Spinal cord (tissue), 9 donors: ENCODE measurements at regions not wholly inside any gene's neighbourhood (a gene's known extent, or its start where the extent isn't known, plus 50 kb on each side); places are given as distances from the start of the nearest gene placed in this dataset.

Experiments
- DNase-seq, 6 donors: peaks; one replicate each; pipeline versions ENCODE4 v3.0.0 to v3.0.0-alpha.2; 2013 to 2015; ENCODE audit warnings: low spot score in 6 of 6, low read depth in 4 of 6
- H3K27ac ChIP-seq: one replicate; pipeline ENCODE4 v1.5.1; 2013; ENCODE audit warnings: low read depth, low read length, control low read depth
- H3K27me3 ChIP-seq: one replicate; pipeline ENCODE4 v1.6.1; 2013; ENCODE audit warnings: low read length; ENCODE audit not compliant: control insufficient read depth, insufficient read depth
- H3K36me3 ChIP-seq: one replicate; pipeline ENCODE4 v1.6.1; 2013; ENCODE audit warnings: low read length; ENCODE audit not compliant: control insufficient read depth, insufficient read depth
- H3K4me1 ChIP-seq: one replicate; pipeline ENCODE4 v1.6.1; 2013; ENCODE audit warnings: low read length; ENCODE audit not compliant: control insufficient read depth, insufficient read depth
- H3K4me3 ChIP-seq: one replicate; pipeline ENCODE4 v1.5.1; 2013; ENCODE audit warnings: low read depth, low read length, control low read depth
- H3K9me3 ChIP-seq: one replicate; pipeline ENCODE4 v1.6.1; 2013; ENCODE audit warnings: low read length; ENCODE audit not compliant: control insufficient read depth, insufficient read depth
- WGBS: methylation state at CpG from one replicate; pipeline ENCODE4 v1.1.5; 2013; ENCODE audit warnings: missing lambda C conversion rate; ENCODE audit not compliant: insufficient coverage; 5-methylcytosine and 5-hydroxymethylcytosine counted together
- donor health status: healthy.

DNA sequence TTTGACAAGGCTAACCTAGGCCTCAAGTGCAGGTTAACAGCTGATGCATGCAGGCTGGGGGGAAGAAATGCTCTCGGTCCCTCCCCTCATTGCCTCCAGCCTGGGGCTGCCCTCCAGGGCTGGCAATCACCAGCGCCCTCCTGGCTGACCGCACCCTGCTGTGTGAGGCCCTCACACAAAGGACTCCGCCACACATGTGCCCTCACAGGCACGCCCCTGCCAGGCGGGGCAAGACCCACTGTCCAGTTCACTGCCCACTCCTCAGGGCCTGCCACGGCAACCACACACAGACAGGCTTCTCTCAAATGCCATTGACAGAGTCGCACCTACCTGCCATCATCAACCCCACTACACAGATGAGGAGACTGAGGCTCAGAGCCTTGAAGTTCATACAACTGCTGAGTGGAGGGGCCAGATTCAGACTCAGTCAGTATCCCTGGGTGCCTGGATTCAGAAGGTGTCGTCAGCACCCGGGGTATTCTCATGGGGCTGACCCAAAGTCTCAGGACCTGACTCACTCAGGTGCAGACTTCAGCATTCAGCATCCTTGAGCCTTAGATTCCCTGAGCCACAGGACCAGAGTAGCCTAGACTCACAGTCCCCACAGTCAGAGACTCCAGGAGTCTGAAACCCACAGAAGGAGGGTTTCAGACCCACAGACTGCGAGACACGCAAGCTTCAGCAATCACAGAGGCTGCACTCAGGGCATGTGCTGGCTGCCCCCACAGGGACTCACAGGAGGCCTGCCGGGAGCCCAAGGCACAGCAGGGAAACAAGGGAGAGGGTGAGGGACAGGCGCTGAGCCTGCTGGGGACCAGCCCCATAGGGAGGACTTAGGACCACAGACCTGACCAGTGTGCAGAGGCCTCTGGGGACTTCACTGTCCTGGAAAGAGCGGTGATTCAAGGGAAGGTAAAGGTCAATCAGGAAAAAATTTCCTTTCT is 458.0 kb downstream of the MATN1 start:
- H3K36me3 ChIP-seq: no peaks in the 10 kb centered on the region
- no peak overlapping the region for H3K4me3 ChIP-seq
- H3K4me1 ChIP-seq: peaks cover 7% of the 10 kb centered on the region
- H3K27me3 ChIP-seq: peaks cover 2% of the 10 kb centered on the region
- DNase-seq: no peak
- no peak overlapping the region for H3K27ac ChIP-seq
- WGBS: 86% methylated on average over 14 of the region's 15 CpGs
- H3K9me3 ChIP-seq: no peaks in the 10 kb centered on the region

- Histone ChIP-seq H3K27ac (no peak overlapping the region), H3K27me3 (peaks cover 2% of the 10 kb centered on the region), H3K36me3 (no peaks in the 10 kb centered on the region), H3K4me1 (peaks cover 7% of the 10 kb centered on the region), H3K4me3 (no peak overlapping the region), H3K9me3 (no peaks in the 10 kb centered on the region)
- no peak for DNase-seq
- WGBS: 78% methylated on average over 1 of the region's 4 CpGs
These were observed 458.7 kb downstream of the MATN1 start for GRCh38 chr1:30264672-30265025.

- no peak for DNase-seq
These were observed 459.3 kb downstream of the MATN1 start for GRCh38 chr1:30263888-30264671.

GRCh38 chr1:30263405-30263804 is 460.0 kb downstream of the MATN1 start:
- peaks cover 7% of the 10 kb centered on the region for H3K4me1 ChIP-seq
- no peaks in the 10 kb centered on the region for H3K9me3 ChIP-seq
- H3K27ac ChIP-seq: no peak overlapping the region
- no peaks in the 10 kb centered on the region for H3K36me3 ChIP-seq
- 93% methylated on average over 4 of the region's 4 CpGs for WGBS
- H3K27me3 ChIP-seq: peaks cover 2% of the 10 kb centered on the region
- no peak overlapping the region for H3K4me3 ChIP-seq
- no peak for DNase-seq

More at GRCh38 chr1:30263888-30264671, 459.3 kb downstream of the MATN1 start:
- Histone ChIP-seq H3K36me3 (no peaks in the 10 kb centered on the region), H3K27ac (no peak overlapping the region), H3K4me1 (peaks cover 7% of the 10 kb centered on the region), H3K9me3 (no peaks in the 10 kb centered on the region), H3K27me3 (peaks cover 2% of the 10 kb centered on the region), H3K4me3 (no peak overlapping the region)
- 70% methylated on average over 9 of the region's 9 CpGs for WGBS

DNA sequence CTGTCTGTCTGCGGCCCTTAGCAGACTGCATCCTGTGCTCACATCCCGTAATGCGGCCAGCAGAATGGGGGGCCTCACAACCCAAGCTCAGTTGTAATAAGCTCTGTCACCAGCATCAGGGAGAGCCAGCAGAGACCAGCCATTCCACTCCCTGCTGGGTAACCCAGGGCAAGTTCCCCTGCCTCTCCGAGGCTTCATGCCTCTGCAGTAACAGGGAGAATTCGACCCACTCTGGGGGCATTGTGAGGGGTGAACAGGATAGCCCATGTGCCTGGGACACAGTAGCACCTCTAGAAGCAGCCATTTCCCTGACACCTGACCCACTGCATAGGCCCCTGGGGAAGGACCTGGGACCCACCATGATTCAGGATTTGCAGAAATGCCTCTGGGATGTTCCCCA is 461.2 kb downstream of the MATN1 start:
- 74% methylated on average over 5 of the region's 5 CpGs for WGBS
- no peak overlapping the region for H3K27ac ChIP-seq
- no peaks in the 10 kb centered on the region for H3K36me3 ChIP-seq
- H3K9me3 ChIP-seq: no peaks in the 10 kb centered on the region
- no peak for DNase-seq
- peaks cover 2% of the 10 kb centered on the region for H3K27me3 ChIP-seq
- H3K4me3 ChIP-seq: no peak overlapping the region
- H3K4me1 ChIP-seq: peaks cover 7% of the 10 kb centered on the region

DNA sequence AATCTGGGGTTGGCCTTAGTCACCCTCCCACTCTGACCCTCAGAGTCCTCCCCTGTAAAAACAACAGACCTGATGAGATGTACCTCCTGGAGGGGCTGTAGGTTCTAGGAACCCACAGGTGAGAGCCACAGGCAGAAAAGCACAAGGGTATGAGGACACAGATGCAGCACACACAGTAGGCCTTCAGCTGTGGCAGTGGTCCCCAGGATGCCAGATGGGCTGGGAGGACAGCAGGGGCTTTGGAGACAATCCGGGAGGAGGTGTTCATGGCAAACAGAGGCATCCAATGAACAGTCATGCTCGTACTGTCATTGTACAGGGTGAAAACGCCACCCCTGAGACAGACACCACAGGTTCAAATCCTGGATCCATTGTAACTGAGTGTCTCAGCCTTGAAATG is 463.1 kb downstream of the MATN1 start:
- DNase-seq: no peak
- peaks cover 7% of the 10 kb centered on the region for H3K4me1 ChIP-seq
- peaks cover 2% of the 10 kb centered on the region for H3K27me3 ChIP-seq
- 87% methylated on average over 3 of the region's 3 CpGs for WGBS
- no peak overlapping the region for H3K27ac ChIP-seq
- H3K9me3 ChIP-seq: no peaks in the 10 kb centered on the region
- no peaks in the 10 kb centered on the region for H3K36me3 ChIP-seq
- H3K4me3 ChIP-seq: no peak overlapping the region

GRCh38 chr1:30259631-30260030 is 463.8 kb downstream of the MATN1 start:
- Histone ChIP-seq H3K4me1 (peaks cover 7% of the 10 kb centered on the region), H3K27ac (no peak overlapping the region), H3K36me3 (no peaks in the 10 kb centered on the region), H3K27me3 (peaks cover 2% of the 10 kb centered on the region), H3K4me3 (no peak overlapping the region), H3K9me3 (no peaks in the 10 kb centered on the region)
- 63% methylated on average over 9 of the region's 9 CpGs for WGBS
- DNase-seq: no peak

GRCh38 chr1:30258876-30259275 is 464.5 kb downstream of the MATN1 start:
- Histone ChIP-seq H3K27me3 (no peaks in the 10 kb centered on the region), H3K9me3 (no peaks in the 10 kb centered on the region), H3K4me3 (no peak overlapping the region), H3K27ac (no peak overlapping the region), H3K4me1 (peaks cover 3% of the 10 kb centered on the region), H3K36me3 (no peaks in the 10 kb centered on the region)
- DNase-seq: no peak
- 25% methylated on average over 2 of the region's 4 CpGs for WGBS

DNA sequence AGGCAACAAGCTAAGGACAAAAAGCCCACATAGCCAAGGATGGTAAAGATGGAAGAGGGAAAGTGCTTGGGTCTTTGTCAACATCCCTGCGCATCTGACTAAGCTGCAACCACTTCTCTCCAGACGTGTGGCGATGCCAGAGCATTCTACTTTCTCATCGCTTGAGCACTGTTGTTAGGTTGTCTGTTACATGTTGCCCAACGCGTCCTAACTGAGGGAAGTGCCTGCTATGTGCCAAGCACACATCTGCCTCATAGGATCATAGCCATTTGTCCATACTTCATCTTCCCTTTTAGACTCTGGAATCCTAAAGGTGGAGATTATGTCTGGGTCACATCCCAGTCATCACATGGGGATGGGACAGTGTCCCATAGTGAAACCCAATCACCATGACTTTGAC is 464.9 kb downstream of the MATN1 start:
- Histone ChIP-seq H3K4me1 (no peaks in the 10 kb centered on the region), H3K27me3 (no peaks in the 10 kb centered on the region)

More for the DNA sequence above, 464.9 kb downstream of the MATN1 start:
- 100% methylated on average over 2 of the region's 6 CpGs for WGBS
- DNase-seq: no peak
- Histone ChIP-seq H3K27ac (no peak overlapping the region), H3K4me3 (no peak overlapping the region), H3K9me3 (no peaks in the 10 kb centered on the region), H3K36me3 (no peaks in the 10 kb centered on the region)
